ENCODE measurements at regions not wholly inside any gene's neighbourhood (a gene's known extent, or its start where the extent isn't known, plus 50 kb on each side); places are given as distances from the start of the nearest gene placed in this dataset.

GRCh38 chr4:138348055-138348454, 105.9 kb upstream of the SLC7A11 start:
- H3K27ac ChIP-seq, result no peak overlapping the region
- H3K4me1 ChIP-seq (ENCODE audit: control insufficient read depth in 1 of 2, insufficient read depth in 1 of 2, low read depth in 1 of 2, low read length in 1 of 2), result no peaks in the 10 kb centered on the region
- H3K36me3 ChIP-seq, result no peaks in the 10 kb centered on the region
- H3K4me3 ChIP-seq (ENCODE audit: low read depth in 1 of 2, low read length in 1 of 2), result no peak overlapping the region
- TF ChIP-seq CTCF (IDR thresholded peaks at IDR 0.05), result no peak
- H3K9me3 ChIP-seq, result no peaks in the 10 kb centered on the region
- H3K27me3 ChIP-seq, result no peaks in the 10 kb centered on the region

GRCh38 chr4:138347561-138347960, 105.4 kb upstream of the SLC7A11 start:
- Histone ChIP-seq H3K4me3 (ENCODE audit: low read depth in 1 of 2, low read length in 1 of 2) (no peak overlapping the region), H3K36me3 (no peaks in the 10 kb centered on the region), H3K27ac (no peak overlapping the region), H3K4me1 (ENCODE audit: control insufficient read depth in 1 of 2, insufficient read depth in 1 of 2, low read depth in 1 of 2, low read length in 1 of 2) (no peaks in the 10 kb centered on the region), H3K27me3 (no peaks in the 10 kb centered on the region), H3K9me3 (no peaks in the 10 kb centered on the region)
- TF ChIP-seq CTCF (IDR thresholded peaks at IDR 0.05), result no peak

GRCh38 chr4:138344851-138345250, 102.7 kb upstream of the SLC7A11 start:
- H3K27me3 ChIP-seq, result no peaks in the 10 kb centered on the region
- H3K36me3 ChIP-seq, result no peaks in the 10 kb centered on the region
- no peak for TF ChIP-seq CTCF (IDR thresholded peaks at IDR 0.05)
- no peak overlapping the region for H3K27ac ChIP-seq
- no peaks in the 10 kb centered on the region for H3K9me3 ChIP-seq
- H3K4me3 ChIP-seq (ENCODE audit: low read depth in 1 of 2, low read length in 1 of 2), result no peak overlapping the region
- H3K4me1 ChIP-seq (ENCODE audit: control insufficient read depth in 1 of 2, insufficient read depth in 1 of 2, low read depth in 1 of 2, low read length in 1 of 2), result peaks cover 9% of the 10 kb centered on the region in 2 experiments

- Histone ChIP-seq H3K27me3 (no peaks in the 10 kb centered on the region), H3K4me1 (ENCODE audit: control insufficient read depth in 1 of 2, insufficient read depth in 1 of 2, low read depth in 1 of 2, low read length in 1 of 2) (peaks cover 9% of the 10 kb centered on the region in 2 experiments), H3K27ac (no peak overlapping the region), H3K4me3 (ENCODE audit: low read depth in 1 of 2, low read length in 1 of 2) (no peak overlapping the region), H3K9me3 (no peaks in the 10 kb centered on the region), H3K36me3 (no peaks in the 10 kb centered on the region)
- TF ChIP-seq CTCF (IDR thresholded peaks at IDR 0.05), result no peak
These were observed 101.9 kb upstream of the SLC7A11 start for GRCh38 chr4:138344054-138344453.

GRCh38 chr4:138341739-138342415, 99.7 kb upstream of the SLC7A11 start:
- no peak for TF ChIP-seq CTCF (IDR thresholded peaks at IDR 0.05)
- H3K27me3 ChIP-seq, result no peaks in the 10 kb centered on the region

More at GRCh38 chr4:138341739-138342415, 99.7 kb upstream of the SLC7A11 start:
- H3K27ac ChIP-seq, result no peak overlapping the region
- H3K9me3 ChIP-seq, result no peaks in the 10 kb centered on the region
- no peak overlapping the region for H3K4me3 ChIP-seq (ENCODE audit: low read depth in 1 of 2, low read length in 1 of 2)
- H3K4me1 ChIP-seq (ENCODE audit: control insufficient read depth in 1 of 2, insufficient read depth in 1 of 2, low read depth in 1 of 2, low read length in 1 of 2), result peaks cover 9% of the 10 kb centered on the region in 2 experiments
- H3K36me3 ChIP-seq, result no peaks in the 10 kb centered on the region
